Central memory CD8-positive, alpha-beta T cell (primary cell): ENCODE measurements at regions not wholly inside any gene's neighbourhood (a gene's known extent, or its start where the extent isn't known, plus 50 kb on each side); places are given as distances from the start of the nearest gene placed in this dataset.

Experiments used
- ATAC-seq: fragments of 150-1000 bp; cut with Tn5 transposase; replicated peaks from 2 replicates; pipeline ENCODE4 v1.10.0; 2022; ENCODE audit warnings: mild to moderate bottlenecking, moderate FRiP score, moderate number of reproducible peaks; ENCODE audit not compliant: poor library complexity, severe bottlenecking; ENCODE audit errors: extremely low read depth
- DNase-seq, 2 donors: peaks; one replicate each; pipeline ENCODE4 v3.0.0; 2021; ENCODE audit warnings: low spot score in 2 of 2
- H3K27ac Mint-ChIP-seq: one replicate; pipeline ENCODE4 v1.8.0; 2022; ENCODE audit warnings: low read depth, mild to moderate bottlenecking, moderate library complexity, mixed read lengths
- H3K27me3 Mint-ChIP-seq: one replicate; pipeline ENCODE4 v1.8.0; 2022; ENCODE audit warnings: mixed read lengths
- H3K36me3 Mint-ChIP-seq: one replicate; pipeline ENCODE4 v1.8.0; 2022; ENCODE audit warnings: mild to moderate bottlenecking, moderate library complexity, mixed read lengths; ENCODE audit not compliant: insufficient read depth
- H3K4me1 Mint-ChIP-seq: one replicate; pipeline ENCODE4 v1.8.0; 2022; ENCODE audit warnings: mixed read lengths
- H3K4me3 Mint-ChIP-seq: one replicate; pipeline ENCODE4 v1.8.0; 2022; ENCODE audit warnings: mild to moderate bottlenecking, moderate library complexity, mixed read lengths
- H3K9me3 Mint-ChIP-seq: one replicate; pipeline ENCODE4 v1.8.0; 2022; ENCODE audit warnings: mixed read lengths

- DNase-seq (no peak), ATAC-seq (no peak)
- no peak overlapping the region for H3K4me3 Mint-ChIP-seq
- no peaks in the 10 kb centered on the region for H3K4me1 Mint-ChIP-seq
- peaks cover 5% of the 10 kb centered on the region for H3K9me3 Mint-ChIP-seq
- peaks cover 11% of the 10 kb centered on the region for H3K27me3 Mint-ChIP-seq
- H3K27ac Mint-ChIP-seq = no peak overlapping the region
- H3K36me3 Mint-ChIP-seq = no peaks in the 10 kb centered on the region
These were observed 106.6 kb upstream of the UPP2 start for GRCh38 chr2:157995117-157995516.

GRCh38 chr2:157991932-157992331, 109.7 kb upstream of the UPP2 start:
- no peak overlapping the region for H3K27ac Mint-ChIP-seq
- peaks cover 10% of the 10 kb centered on the region for H3K27me3 Mint-ChIP-seq
- no peaks in the 10 kb centered on the region for H3K9me3 Mint-ChIP-seq
- ATAC-seq = no peak
- no peaks in the 10 kb centered on the region for H3K36me3 Mint-ChIP-seq
- no peak for DNase-seq
- H3K4me1 Mint-ChIP-seq = no peaks in the 10 kb centered on the region
- H3K4me3 Mint-ChIP-seq = no peak overlapping the region

DNA sequence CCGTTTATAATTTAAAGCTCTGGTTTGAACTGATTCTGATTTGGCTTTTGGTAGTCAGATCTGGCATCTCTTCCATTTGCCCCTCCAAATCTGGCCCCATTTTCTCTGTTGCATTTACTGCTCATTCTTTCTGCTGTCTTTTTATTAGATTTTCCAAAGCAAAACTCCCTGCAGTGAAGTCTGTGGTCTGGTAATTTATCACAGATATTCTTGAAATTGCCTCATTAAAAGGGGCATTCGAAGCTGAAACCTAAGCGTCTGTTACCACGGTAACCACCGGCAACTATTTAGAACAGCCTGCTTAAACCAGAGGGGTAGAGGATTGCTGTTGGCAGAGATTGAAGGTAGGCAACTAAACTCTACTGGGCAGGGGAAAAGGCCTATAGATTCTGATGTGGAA, 111.5 kb upstream of the UPP2 start:
- H3K36me3 Mint-ChIP-seq = no peaks in the 10 kb centered on the region
- no peaks in the 10 kb centered on the region for H3K4me1 Mint-ChIP-seq
- no peak overlapping the region for H3K27ac Mint-ChIP-seq
- H3K9me3 Mint-ChIP-seq = no peaks in the 10 kb centered on the region
- H3K27me3 Mint-ChIP-seq = peaks cover 28% of the 10 kb centered on the region
- no peak overlapping the region for H3K4me3 Mint-ChIP-seq
- DNase-seq (no peak), ATAC-seq (no peak)

DNA sequence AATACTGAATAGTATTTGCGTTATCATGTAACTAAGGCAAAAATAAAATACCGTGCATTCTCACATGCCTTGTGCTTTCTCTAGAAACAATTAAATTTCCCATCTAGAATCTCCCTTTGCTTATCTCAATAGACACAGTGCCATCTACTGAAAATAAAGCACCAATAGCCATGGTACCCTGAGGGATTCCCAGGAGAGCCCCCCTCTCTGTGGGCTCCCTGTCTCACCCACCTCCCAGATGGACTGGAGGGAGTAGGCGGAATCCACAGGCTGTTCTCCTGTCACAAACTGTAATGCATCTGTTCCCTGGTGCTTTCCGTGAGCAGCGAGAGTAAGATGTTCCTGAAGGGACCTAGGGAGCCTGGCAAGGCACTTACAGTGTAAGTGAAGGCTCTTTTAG, 112.4 kb upstream of the UPP2 start:
- Mint-ChIP-seq H3K27me3 (peaks cover 37% of the 10 kb centered on the region), H3K27ac (no peak overlapping the region), H3K4me3 (no peak overlapping the region), H3K9me3 (no peaks in the 10 kb centered on the region), H3K4me1 (no peaks in the 10 kb centered on the region), H3K36me3 (no peaks in the 10 kb centered on the region)
- DNase-seq = no peak
- ATAC-seq = no peak

- no peaks in the 10 kb centered on the region for H3K4me1 Mint-ChIP-seq
- H3K36me3 Mint-ChIP-seq = no peaks in the 10 kb centered on the region
- DNase-seq = no peak
- H3K9me3 Mint-ChIP-seq = no peaks in the 10 kb centered on the region
- no peak for ATAC-seq
- no peak overlapping the region for H3K27ac Mint-ChIP-seq
- H3K27me3 Mint-ChIP-seq = peaks cover 57% of the 10 kb centered on the region
- no peak overlapping the region for H3K4me3 Mint-ChIP-seq
These were observed 110.6 kb upstream of the ACVR1 start for GRCh38 chr2:157986761-157987160.

DNA sequence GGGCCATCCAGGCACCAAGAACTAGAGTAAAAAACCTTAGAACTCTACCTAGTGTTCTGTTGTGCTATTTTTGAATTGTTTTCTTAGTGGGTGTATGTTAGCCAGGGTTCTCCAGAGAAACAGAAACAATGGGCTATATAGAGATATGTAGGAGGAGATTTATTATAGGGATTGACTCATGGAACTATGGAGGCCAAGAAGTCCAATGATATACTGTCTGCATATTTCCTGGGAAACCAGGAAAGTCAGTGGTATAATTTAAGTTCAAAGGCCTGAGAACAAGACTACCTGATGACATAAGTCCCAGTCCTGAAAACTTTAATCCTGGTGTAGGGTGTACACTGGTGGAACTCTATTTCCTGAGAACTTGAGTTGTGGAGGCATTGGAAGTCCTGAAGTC, 108.7 kb upstream of the ACVR1 start:
- Mint-ChIP-seq H3K4me3 (no peak overlapping the region), H3K27ac (no peak overlapping the region), H3K36me3 (no peaks in the 10 kb centered on the region), H3K4me1 (no peaks in the 10 kb centered on the region), H3K27me3 (peaks cover 70% of the 10 kb centered on the region), H3K9me3 (no peaks in the 10 kb centered on the region)
- DNase-seq = no peak
- ATAC-seq = no peak

DNA sequence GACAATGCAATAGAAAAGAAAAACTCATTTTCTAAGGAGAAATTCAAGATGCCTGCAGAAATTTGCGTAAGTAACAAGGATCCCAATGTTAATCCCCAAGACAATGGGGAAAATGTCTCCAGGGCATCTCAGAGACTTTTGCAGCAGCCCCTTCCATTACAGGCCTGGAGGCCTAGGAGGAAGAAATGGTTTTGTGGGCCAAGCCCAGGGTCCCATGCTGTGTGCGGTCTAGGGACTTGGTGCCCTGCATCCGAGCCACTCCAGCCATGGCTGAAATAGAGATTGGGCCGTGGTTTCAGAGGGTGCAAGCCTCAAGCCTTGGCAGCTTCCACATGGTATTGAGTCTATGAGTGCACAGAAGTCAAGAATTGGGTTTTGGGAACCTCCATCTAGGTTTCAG, 103.9 kb upstream of the ACVR1 start:
- ATAC-seq (no peak), DNase-seq (no peak)
- H3K36me3 Mint-ChIP-seq = no peaks in the 10 kb centered on the region
- H3K4me3 Mint-ChIP-seq = no peak overlapping the region
- H3K27ac Mint-ChIP-seq = no peak overlapping the region
- H3K4me1 Mint-ChIP-seq = no peaks in the 10 kb centered on the region
- peaks cover 69% of the 10 kb centered on the region for H3K27me3 Mint-ChIP-seq
- H3K9me3 Mint-ChIP-seq = peaks cover 5% of the 10 kb centered on the region

GRCh38 chr2:157971702-157972101, 95.6 kb upstream of the ACVR1 start:
- Mint-ChIP-seq H3K4me1 (no peaks in the 10 kb centered on the region), H3K9me3 (peaks cover 5% of the 10 kb centered on the region), H3K27ac (no peak overlapping the region), H3K36me3 (no peaks in the 10 kb centered on the region), H3K4me3 (no peak overlapping the region), H3K27me3 (peaks cover 25% of the 10 kb centered on the region)
- ATAC-seq (no peak), DNase-seq (no peak)

GRCh38 chr2:157967856-157968255, 91.7 kb upstream of the ACVR1 start:
- H3K36me3 Mint-ChIP-seq = no peaks in the 10 kb centered on the region
- no peak overlapping the region for H3K27ac Mint-ChIP-seq
- H3K9me3 Mint-ChIP-seq = no peaks in the 10 kb centered on the region
- H3K27me3 Mint-ChIP-seq = peaks cover 40% of the 10 kb centered on the region
- ATAC-seq (no peak), DNase-seq (no peak)
- H3K4me1 Mint-ChIP-seq = no peaks in the 10 kb centered on the region
- H3K4me3 Mint-ChIP-seq = no peak overlapping the region

DNA sequence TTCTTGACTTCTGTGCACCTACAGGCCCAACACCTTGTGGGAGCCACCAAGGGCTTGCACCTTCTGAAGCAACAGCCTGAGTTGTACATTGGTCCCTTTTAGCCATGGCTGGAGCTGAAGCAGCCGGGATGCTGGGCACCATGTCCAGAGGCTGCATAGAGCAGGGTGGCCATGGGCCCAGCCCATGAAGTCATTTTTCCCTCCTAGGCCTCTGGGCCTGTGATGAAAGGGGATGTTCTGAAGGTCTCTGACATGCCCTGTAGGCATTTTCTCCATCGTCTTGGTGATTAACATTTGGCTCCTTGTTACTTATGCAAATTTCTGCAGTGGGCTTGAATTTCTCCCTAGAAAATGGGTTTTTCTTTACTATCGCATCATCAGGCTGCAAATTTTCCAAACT, 83.1 kb upstream of the ACVR1 start:
- no peak for DNase-seq
- no peaks in the 10 kb centered on the region for H3K4me1 Mint-ChIP-seq
- peaks cover 28% of the 10 kb centered on the region for H3K9me3 Mint-ChIP-seq
- no peaks in the 10 kb centered on the region for H3K27me3 Mint-ChIP-seq
- H3K36me3 Mint-ChIP-seq = no peaks in the 10 kb centered on the region
- H3K4me3 Mint-ChIP-seq = no peak overlapping the region
- no peak overlapping the region for H3K27ac Mint-ChIP-seq
- ATAC-seq = no peak

GRCh38 chr2:157957596-157957995, 81.5 kb upstream of the ACVR1 start:
- H3K4me3 Mint-ChIP-seq = no peak overlapping the region
- ATAC-seq (no peak), DNase-seq (no peak)
- H3K27me3 Mint-ChIP-seq = peaks cover 3% of the 10 kb centered on the region
- no peaks in the 10 kb centered on the region for H3K36me3 Mint-ChIP-seq
- H3K9me3 Mint-ChIP-seq = peaks cover 28% of the 10 kb centered on the region
- no peak overlapping the region for H3K27ac Mint-ChIP-seq
- H3K4me1 Mint-ChIP-seq = no peaks in the 10 kb centered on the region

GRCh38 chr2:157952558-157952957, 76.4 kb upstream of the ACVR1 start:
- Mint-ChIP-seq H3K4me3 (no peak overlapping the region), H3K36me3 (no peaks in the 10 kb centered on the region), H3K4me1 (no peaks in the 10 kb centered on the region), H3K27ac (no peak overlapping the region), H3K27me3 (peaks cover 12% of the 10 kb centered on the region), H3K9me3 (peaks cover 11% of the 10 kb centered on the region)
- ATAC-seq (no peak), DNase-seq (no peak)

DNA sequence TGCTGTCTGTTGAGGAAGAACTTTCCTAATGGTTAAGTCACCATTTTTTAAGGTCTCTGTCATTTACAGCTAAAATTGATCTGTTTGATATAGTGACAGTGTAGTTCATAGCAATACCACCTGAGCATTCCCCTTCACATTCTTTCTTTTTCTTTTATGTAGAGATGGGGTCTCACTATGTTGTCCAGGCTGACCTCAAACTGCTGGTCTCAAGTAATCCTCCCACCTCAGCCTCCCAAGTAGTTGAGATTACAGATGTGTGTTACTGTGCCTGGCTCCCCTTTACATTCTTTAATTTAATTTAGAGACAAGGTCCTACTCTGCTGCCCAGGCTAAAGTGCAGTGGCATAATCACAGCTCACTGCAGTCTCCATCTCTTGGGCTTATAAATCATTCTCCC, 72.7 kb upstream of the ACVR1 start:
- no peak for ATAC-seq
- Mint-ChIP-seq H3K36me3 (peaks cover 2% of the 10 kb centered on the region), H3K27ac (no peak overlapping the region), H3K4me1 (no peaks in the 10 kb centered on the region), H3K9me3 (no peaks in the 10 kb centered on the region), H3K27me3 (peaks cover 19% of the 10 kb centered on the region), H3K4me3 (no peak overlapping the region)
- no peak for DNase-seq

GRCh38 chr2:157946919-157947557, 70.9 kb upstream of the ACVR1 start:
- Mint-ChIP-seq H3K4me3 (no peak overlapping the region), H3K9me3 (no peaks in the 10 kb centered on the region), H3K27ac (no peak overlapping the region), H3K27me3 (peaks cover 10% of the 10 kb centered on the region), H3K4me1 (no peaks in the 10 kb centered on the region), H3K36me3 (peaks cover 2% of the 10 kb centered on the region)
- no peak for DNase-seq
- ATAC-seq = no peak
